ENCODE measurements at regions not wholly inside any gene's neighbourhood (a gene's known extent, or its start where the extent isn't known, plus 50 kb on each side); places are given as distances from the start of the nearest gene placed in this dataset.

DNA sequence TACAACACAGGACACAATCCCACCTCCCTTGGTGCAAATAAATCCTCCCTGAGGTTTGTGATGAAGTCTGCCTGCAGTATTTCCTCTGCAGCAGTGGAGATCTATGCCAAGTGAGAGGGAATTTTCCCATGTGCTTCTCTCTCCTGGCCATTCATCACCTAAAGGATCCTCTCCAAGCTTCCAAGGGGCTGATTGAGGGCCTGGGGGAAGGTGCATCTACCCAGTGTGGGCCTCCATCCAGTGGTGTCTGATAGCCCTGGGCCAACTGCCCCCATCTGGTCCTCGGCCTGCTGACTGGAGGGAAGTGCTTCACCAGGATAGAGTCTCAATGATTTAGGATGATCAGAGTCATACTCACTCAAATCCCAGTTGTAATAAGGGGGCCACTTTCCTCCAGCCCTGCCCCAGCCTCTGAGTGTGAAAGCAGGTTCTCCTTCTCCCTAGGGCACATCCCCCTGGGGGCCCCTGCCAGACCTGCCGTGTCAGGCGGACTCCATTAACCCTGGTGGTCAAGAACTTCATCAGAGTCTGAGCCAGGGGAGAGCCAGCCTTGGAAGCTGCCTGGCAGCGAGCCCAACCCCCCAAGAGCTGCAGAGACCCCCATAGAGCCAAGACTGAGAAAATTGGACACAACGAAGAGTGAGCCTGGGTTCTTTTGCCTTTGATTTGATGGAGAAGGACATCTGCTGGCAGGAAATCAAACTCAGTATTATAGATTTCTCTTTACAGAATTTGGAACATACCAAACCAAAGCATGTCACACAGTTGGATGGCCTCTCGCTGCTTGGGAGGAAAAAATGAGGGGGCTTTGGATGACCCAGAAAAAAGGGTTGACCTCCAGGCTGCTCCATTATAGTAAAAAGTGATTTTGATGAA, 509.6 kb downstream of the CMPK2 start:
- TF ChIP-seq CTCF (IDR thresholded peaks at IDR 0.05) (no peak), POLR2A (IDR thresholded peaks at IDR 0.05) (no peak)

Data from right lobe of liver (tissue), 4 donors.